ENCODE measurements at regions not wholly inside any gene's neighbourhood (a gene's known extent, or its start where the extent isn't known, plus 50 kb on each side); places are given as distances from the start of the nearest gene placed in this dataset.

DNA sequence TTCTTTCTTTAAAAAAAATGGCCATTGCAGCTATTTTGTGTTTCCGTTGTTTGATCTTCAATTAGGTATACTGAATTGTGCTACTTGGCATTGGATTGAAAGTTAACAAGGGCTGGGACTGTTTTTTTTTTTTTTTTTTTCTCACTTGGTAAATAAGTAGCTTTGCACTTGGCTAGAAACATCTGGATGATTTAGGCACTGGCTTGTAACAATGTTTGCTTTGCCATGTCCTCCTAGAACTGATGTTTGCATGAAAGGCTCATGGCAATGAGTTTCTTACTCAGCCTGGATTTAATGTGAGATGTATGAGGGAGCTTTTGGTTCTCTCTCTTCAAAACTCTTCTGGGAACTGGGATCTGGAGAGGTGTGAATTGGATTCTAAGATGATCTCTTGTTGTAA lies 414.1 kb downstream of the CDH26 start:
- TF ChIP-seq POLR2AphosphoS5 (IDR thresholded peaks at IDR 0.05; ENCODE audit: low read depth, low read length) = no peak
- TF ChIP-seq CTCF (IDR thresholded peaks at IDR 0.05) = no peak
- TF ChIP-seq EP300 (IDR thresholded peaks at IDR 0.05; ENCODE audit: borderline replicate concordance in 1 of 2, low read depth in 1 of 2, low read length in 1 of 2) = no peak
- no peak for TF ChIP-seq SIN3A (IDR thresholded peaks at IDR 0.05; ENCODE audit: borderline replicate concordance, low read depth, low read length)
- no peak for TF ChIP-seq CHD2 (IDR thresholded peaks at IDR 0.05; ENCODE audit: low read length, partially characterized antibody)
- TF ChIP-seq, protein P1, sequence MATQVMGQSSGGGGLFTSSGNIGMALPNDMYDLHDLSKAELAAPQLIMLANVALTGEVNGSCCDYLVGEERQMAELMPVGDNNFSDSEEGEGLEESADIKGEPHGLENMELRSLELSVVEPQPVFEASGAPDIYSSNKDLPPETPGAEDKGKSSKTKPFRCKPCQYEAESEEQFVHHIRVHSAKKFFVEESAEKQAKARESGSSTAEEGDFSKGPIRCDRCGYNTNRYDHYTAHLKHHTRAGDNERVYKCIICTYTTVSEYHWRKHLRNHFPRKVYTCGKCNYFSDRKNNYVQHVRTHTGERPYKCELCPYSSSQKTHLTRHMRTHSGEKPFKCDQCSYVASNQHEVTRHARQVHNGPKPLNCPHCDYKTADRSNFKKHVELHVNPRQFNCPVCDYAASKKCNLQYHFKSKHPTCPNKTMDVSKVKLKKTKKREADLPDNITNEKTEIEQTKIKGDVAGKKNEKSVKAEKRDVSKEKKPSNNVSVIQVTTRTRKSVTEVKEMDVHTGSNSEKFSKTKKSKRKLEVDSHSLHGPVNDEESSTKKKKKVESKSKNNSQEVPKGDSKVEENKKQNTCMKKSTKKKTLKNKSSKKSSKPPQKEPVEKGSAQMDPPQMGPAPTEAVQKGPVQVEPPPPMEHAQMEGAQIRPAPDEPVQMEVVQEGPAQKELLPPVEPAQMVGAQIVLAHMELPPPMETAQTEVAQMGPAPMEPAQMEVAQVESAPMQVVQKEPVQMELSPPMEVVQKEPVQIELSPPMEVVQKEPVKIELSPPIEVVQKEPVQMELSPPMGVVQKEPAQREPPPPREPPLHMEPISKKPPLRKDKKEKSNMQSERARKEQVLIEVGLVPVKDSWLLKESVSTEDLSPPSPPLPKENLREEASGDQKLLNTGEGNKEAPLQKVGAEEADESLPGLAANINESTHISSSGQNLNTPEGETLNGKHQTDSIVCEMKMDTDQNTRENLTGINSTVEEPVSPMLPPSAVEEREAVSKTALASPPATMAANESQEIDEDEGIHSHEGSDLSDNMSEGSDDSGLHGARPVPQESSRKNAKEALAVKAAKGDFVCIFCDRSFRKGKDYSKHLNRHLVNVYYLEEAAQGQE (IDR thresholded peaks at IDR 0.05; ENCODE audit: low read depth, low read length) = no peak
- TF ChIP-seq EZH2phosphoT487 (IDR thresholded peaks at IDR 0.05; ENCODE audit: borderline replicate concordance, low read depth) = no peak
- no peak for TF ChIP-seq NRF1 (IDR thresholded peaks at IDR 0.05; ENCODE audit: low read depth, low read length)
- TF ChIP-seq YY1 (IDR thresholded peaks at IDR 0.05; ENCODE audit: low read depth) = no peak
- no peak for TF ChIP-seq TAF1 (IDR thresholded peaks at IDR 0.05; ENCODE audit: borderline replicate concordance, low read depth, low read length)
- no peak for TF ChIP-seq RAD21 (IDR thresholded peaks at IDR 0.05; ENCODE audit: low read length)
- no peak for TF ChIP-seq GABPA (IDR thresholded peaks at IDR 0.05; ENCODE audit: low read depth)
- TF ChIP-seq SMC3 (IDR thresholded peaks at IDR 0.05; ENCODE audit: low read depth, low read length) = no peak

All from SK-N-SH (cell line).